ENCODE measurements at regions not wholly inside any gene's neighbourhood (a gene's known extent, or its start where the extent isn't known, plus 50 kb on each side); places are given as distances from the start of the nearest gene placed in this dataset.

DNA sequence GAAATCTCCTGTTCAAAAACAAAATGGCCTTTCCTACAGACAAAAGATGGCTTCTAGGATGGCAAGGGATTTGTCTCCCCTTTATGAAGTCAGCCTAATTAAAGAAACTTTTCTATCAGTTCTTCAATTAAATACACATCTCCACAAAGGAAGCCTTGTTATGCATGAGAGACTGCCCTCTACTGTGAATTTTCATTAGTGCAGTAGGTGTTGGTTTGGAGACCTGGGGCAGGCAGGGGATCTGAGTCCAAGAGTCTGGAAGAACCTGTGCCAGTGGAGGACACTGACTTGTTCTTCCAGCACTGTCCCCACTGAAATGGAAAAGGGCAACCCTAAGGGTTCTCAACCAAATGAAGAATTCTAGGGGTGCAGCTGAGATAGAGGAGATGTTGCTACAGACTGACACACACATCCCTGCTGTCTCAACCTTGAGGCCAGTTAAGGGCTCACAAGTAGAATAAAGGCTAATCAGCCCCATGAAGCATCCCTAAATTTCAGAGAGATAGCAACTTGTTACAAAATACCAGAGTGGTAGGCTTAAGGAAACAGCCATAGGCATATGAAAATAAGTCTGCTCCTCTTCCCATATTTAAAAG is 174.0 kb upstream of the PRICKLE2 start:
- no peaks in the 10 kb centered on the region for H3K79me2 ChIP-seq (ENCODE audit: control insufficient read depth, insufficient read depth, low read length)
- intact Hi-C loops (cut with micrococcal nuclease), result loop anchor here (2.0 kb wide), 1 partner anchor 369 kb away; no protein-coding TSS in a partner anchor
- ATAC-seq (0 out of 3 replicates have a peak, but pooled peaks have one; percentile 40), DNase-seq (ENCODE audit: extremely low read depth in 1 of 4, low spot score in 3 of 4) (peak; percentile 11 to 19 (median 14)), FAIRE-seq (peak; percentile 32)
- H3K4me2 ChIP-seq (ENCODE audit: insufficient read depth, low read length), result no peak overlapping the region
- POLR2A ChIA-PET, result no interaction called here
- CTCF ChIA-PET (ENCODE audit: low intra/inter-chr PET ratio), result interaction anchor here (1.2 kb wide), 1 partner anchor 369 kb away, joined by 4 read pairs; no protein-coding TSS in a partner anchor
- H3K27me3 ChIP-seq (ENCODE audit: control insufficient read depth in 2 of 2, insufficient read depth in 2 of 2, low read length in 2 of 2), result no peaks in the 10 kb centered on the region
- in situ Hi-C loops (cut with MboI), result no loop called here
- H2AFZ ChIP-seq (ENCODE audit: low read depth, low read length), result no peak overlapping the region
- no peak overlapping the region for H3K9ac ChIP-seq (ENCODE audit: insufficient read depth in 1 of 2, low read depth in 2 of 2, low read length in 2 of 2)
- no peak overlapping the region for H3K27ac ChIP-seq (ENCODE audit: extremely low read depth, low read depth, low read length)
- no peaks in the 10 kb centered on the region for H3K36me3 ChIP-seq (ENCODE audit: control insufficient read depth, insufficient read depth, low read length)
- no peaks in the 10 kb centered on the region for H4K20me1 ChIP-seq (replicated peaks; ENCODE audit: control insufficient read depth, insufficient read depth, low read length)
- BruUV-seq (replicated peaks), result no TSS peak
- H3K9me1 ChIP-seq (ENCODE audit: control insufficient read depth, insufficient read depth, low read length), result no peaks in the 10 kb centered on the region
- H3K4me3 ChIP-seq, result no peak overlapping the region
- H3K9me3 ChIP-seq (replicated peaks; ENCODE audit: control insufficient read depth, insufficient read depth, low read depth, low read length), result no peaks in the 10 kb centered on the region
- no peaks in the 10 kb centered on the region for H3K4me1 ChIP-seq (replicated peaks in 1 of 2; ENCODE audit: control insufficient read depth in 2 of 2, insufficient read depth in 2 of 2, low read length in 2 of 2)
- peak in 1 of 3 experiments; percentile 57; a peak in 1 of 6 replicates for TF ChIP-seq ZBTB11 (CRISPR knock-in tag; IDR thresholded peaks at IDR 0.05)
- TF ChIP-seq TBP (optimal IDR thresholded peaks at IDR 0.05; ENCODE audit: low read depth, low read length), result no peak
- TF ChIP-seq, protein P1, sequence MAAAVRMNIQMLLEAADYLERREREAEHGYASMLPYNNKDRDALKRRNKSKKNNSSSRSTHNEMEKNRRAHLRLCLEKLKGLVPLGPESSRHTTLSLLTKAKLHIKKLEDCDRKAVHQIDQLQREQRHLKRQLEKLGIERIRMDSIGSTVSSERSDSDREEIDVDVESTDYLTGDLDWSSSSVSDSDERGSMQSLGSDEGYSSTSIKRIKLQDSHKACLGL (CRISPR knock-in tag; IDR thresholded peaks at IDR 0.05; ENCODE audit: borderline replicate concordance, poor library complexity, severe bottlenecking), result no peak
- TF ChIP-seq HMGXB4 (CRISPR knock-in tag; IDR thresholded peaks at IDR 0.05), result no peak
- no peak for TF ChIP-seq EZH2 (IDR thresholded peaks at IDR 0.05; ENCODE audit: borderline replicate concordance, low read depth, low read length)
- no peak for TF ChIP-seq POLR2AphosphoS5 (IDR thresholded peaks at IDR 0.05; ENCODE audit: control insufficient read depth, insufficient read depth, low read depth, low read length)
- peak; percentile 23 to 46; a peak in 3 of 4 replicates for TF ChIP-seq RAD21 (CRISPR knock-in tag; conservative IDR thresholded peaks at IDR 0.05 in 1 of 2, IDR thresholded peaks at IDR 0.05 in 1 of 2)
- TF ChIP-seq RBBP5 (IDR thresholded peaks at IDR 0.05; ENCODE audit: borderline replicate concordance, insufficient read depth, low read length, poor library complexity, severe bottlenecking), result no peak
- TF ChIP-seq ZKSCAN3 (CRISPR knock-in tag; IDR thresholded peaks at IDR 0.05), result no peak
- no peak for TF ChIP-seq GABPB1 (CRISPR knock-in tag; IDR thresholded peaks at IDR 0.05)
- no peak for TF ChIP-seq HMG20A (CRISPR knock-in tag; conservative IDR thresholded peaks at IDR 0.05)
- no peak for TF ChIP-seq LEF1 (IDR thresholded peaks at IDR 0.05)
- no peak for TF ChIP-seq POLR3G (IDR thresholded peaks at IDR 0.05; ENCODE audit: extremely low read depth, insufficient read length, insufficient replicate concordance)
- no peak for TF ChIP-seq ZBTB9 (CRISPR knock-in tag; IDR thresholded peaks at IDR 0.05)
- TF ChIP-seq TRIM24 (IDR thresholded peaks at IDR 0.05), result no peak
